Thymus (tissue), 11 donors: ENCODE measurements at regions not wholly inside any gene's neighbourhood (a gene's known extent, or its start where the extent isn't known, plus 50 kb on each side); places are given as distances from the start of the nearest gene placed in this dataset.
"Not testable (repeated sequence)": the region's sequence is repeated elsewhere in the genome, so short reads cannot be mapped to it uniquely, and the experiment has no call there.

Experiments used
- DNase-seq, 9 donors: peaks; one replicate each; pipeline ENCODE4 v3.0.0-alpha.2; 2013; ENCODE audit warnings: low spot score in 9 of 9, low read depth in 6 of 9, missing footprints in 1 of 9
- H3K27ac ChIP-seq, 2 donors: one replicate each; pipeline ENCODE4 v1.5.1; 2013; ENCODE audit warnings: control low read depth in 1 of 2, low read depth in 1 of 2, low read length in 1 of 2, mild to moderate bottlenecking in 1 of 2, moderate library complexity in 1 of 2
- H3K27me3 ChIP-seq, 2 donors: one replicate each; pipeline ENCODE4 v1.5.1; 2013; ENCODE audit warnings: low read length in 1 of 2; ENCODE audit not compliant: control insufficient read depth in 2 of 2, insufficient read depth in 1 of 2
- H3K36me3 ChIP-seq, 2 donors: one replicate each; pipeline ENCODE4 v1.5.1; 2013; ENCODE audit warnings: low read length in 1 of 2, mild to moderate bottlenecking in 1 of 2, moderate library complexity in 1 of 2; ENCODE audit not compliant: control insufficient read depth in 2 of 2, insufficient read depth in 2 of 2
- H3K4me1 ChIP-seq, 2 donors: one replicate each; pipeline ENCODE4 v1.5.1; 2013; ENCODE audit warnings: low read length in 2 of 2; ENCODE audit not compliant: control insufficient read depth in 2 of 2, insufficient read depth in 2 of 2
- H3K4me3 ChIP-seq, 2 donors: one replicate each; pipeline ENCODE4 v1.5.1; 2013; ENCODE audit warnings: low read length in 2 of 2, control low read depth in 1 of 2, mild to moderate bottlenecking in 1 of 2
- H3K9me3 ChIP-seq, 2 donors: one replicate each; pipeline ENCODE4 v1.5.1; 2013; ENCODE audit warnings: low read length in 1 of 2, mild to moderate bottlenecking in 1 of 2; ENCODE audit not compliant: control insufficient read depth in 2 of 2, insufficient read depth in 1 of 2
- WGBS: extraction: QIAGEN DNeasy Blood & Tissue Kit; methylation state at CpG from one replicate; pipeline ENCODE4 v1.1.7; 2013; 5-methylcytosine and 5-hydroxymethylcytosine counted together
- donor health status: healthy.

- no peak for DNase-seq
- H3K36me3 ChIP-seq = no peaks in the 10 kb centered on the region
- H3K4me3 ChIP-seq = no peak overlapping the region
- H3K4me1 ChIP-seq = no peaks in the 10 kb centered on the region
- H3K9me3 ChIP-seq = peaks cover 0 to 6% of the 10 kb centered on the region in 2 donors
- no peaks in the 10 kb centered on the region for H3K27me3 ChIP-seq
- H3K27ac ChIP-seq = no peak overlapping the region
- 91% methylated on average over 5 of the region's 5 CpGs for WGBS
These were observed 771.7 kb downstream of the EPHA7 start for GRCh38 chr6:92647630-92648029.

GRCh38 chr6:92644104-92644791 is 775.1 kb downstream of the EPHA7 start:
- not testable (repeated sequence) for H3K27me3 ChIP-seq, H3K4me1 ChIP-seq, H3K27ac ChIP-seq, H3K36me3 ChIP-seq, H3K4me3 ChIP-seq, H3K9me3 ChIP-seq
- WGBS = 80% methylated on average over 25 of the region's 25 CpGs
- peak in 8 of 9 donors; percentile 0 to 36 (median 5) for DNase-seq

- Histone ChIP-seq H3K4me3 (no peak overlapping the region), H3K36me3 (no peaks in the 10 kb centered on the region), H3K4me1 (no peaks in the 10 kb centered on the region), H3K27me3 (no peaks in the 10 kb centered on the region), H3K9me3 (no peaks in the 10 kb centered on the region), H3K27ac (no peak overlapping the region)
- WGBS = 94% methylated on average over 3 of the region's 3 CpGs
- no peak for DNase-seq
These were observed 783.7 kb downstream of the EPHA7 start for GRCh38 chr6:92635553-92636153.

GRCh38 chr6:92634561-92634960 is 784.8 kb downstream of the EPHA7 start:
- WGBS = 59% methylated on average over 3 of the region's 3 CpGs
- no peaks in the 10 kb centered on the region for H3K27me3 ChIP-seq
- H3K36me3 ChIP-seq = no peaks in the 10 kb centered on the region
- H3K4me3 ChIP-seq = no peak overlapping the region
- no peak for DNase-seq
- H3K27ac ChIP-seq = no peak overlapping the region
- H3K9me3 ChIP-seq = no peaks in the 10 kb centered on the region
- H3K4me1 ChIP-seq = no peaks in the 10 kb centered on the region

GRCh38 chr6:92623431-92623830 is 795.9 kb downstream of the EPHA7 start:
- 96% methylated on average over 2 of the region's 2 CpGs for WGBS
- Histone ChIP-seq H3K9me3 (no peaks in the 10 kb centered on the region), H3K4me3 (no peak overlapping the region), H3K36me3 (no peaks in the 10 kb centered on the region), H3K4me1 (peaks cover 0 to under 1% of the 10 kb centered on the region in 2 donors), H3K27ac (no peak overlapping the region), H3K27me3 (no peaks in the 10 kb centered on the region)
- DNase-seq = no peak

GRCh38 chr6:92617721-92618120 is 801.6 kb downstream of the EPHA7 start:
- no peak overlapping the region for H3K4me3 ChIP-seq
- peaks cover 0 to 8% of the 10 kb centered on the region in 2 donors for H3K4me1 ChIP-seq
- peak; percentile 26 to 90 (median 55) for DNase-seq
- WGBS = 25% methylated on average over 3 of the region's 3 CpGs
- H3K36me3 ChIP-seq = no peaks in the 10 kb centered on the region
- no peaks in the 10 kb centered on the region for H3K9me3 ChIP-seq
- H3K27me3 ChIP-seq = no peaks in the 10 kb centered on the region
- H3K27ac ChIP-seq = no peak overlapping the region

- no peaks in the 10 kb centered on the region for H3K4me1 ChIP-seq
- H3K27ac ChIP-seq = no peak overlapping the region
- H3K4me3 ChIP-seq = no peak overlapping the region
- H3K27me3 ChIP-seq = no peaks in the 10 kb centered on the region
- 92% methylated on average over 5 of the region's 5 CpGs for WGBS
- H3K36me3 ChIP-seq = no peaks in the 10 kb centered on the region
- no peak for DNase-seq
- H3K9me3 ChIP-seq = no peaks in the 10 kb centered on the region
These were observed 810.6 kb downstream of the EPHA7 start for GRCh38 chr6:92608751-92609150.

GRCh38 chr6:92593201-92593600 is 826.2 kb downstream of the EPHA7 start:
- Histone ChIP-seq H3K4me1 (no peaks in the 10 kb centered on the region), H3K9me3 (no peaks in the 10 kb centered on the region), H3K4me3 (no peak overlapping the region), H3K27ac (no peak overlapping the region), H3K36me3 (no peaks in the 10 kb centered on the region), H3K27me3 (no peaks in the 10 kb centered on the region)
- DNase-seq = no peak
- WGBS = 93% methylated on average over 2 of the region's 2 CpGs

GRCh38 chr6:92589996-92590395 is 829.4 kb downstream of the EPHA7 start:
- no peak for DNase-seq
- Histone ChIP-seq H3K27ac (no peak overlapping the region), H3K4me1 (no peaks in the 10 kb centered on the region), H3K27me3 (no peaks in the 10 kb centered on the region), H3K4me3 (no peak overlapping the region), H3K9me3 (no peaks in the 10 kb centered on the region), H3K36me3 (no peaks in the 10 kb centered on the region)
- 84% methylated on average over 1 of the region's 1 CpG for WGBS
